Middle frontal gyrus (tissue), 1 donor: ENCODE measurements at regions not wholly inside any gene's neighbourhood (a gene's known extent, or its start where the extent isn't known, plus 50 kb on each side); places are given as distances from the start of the nearest gene placed in this dataset.
"Not testable (repeated sequence)": the region's sequence is repeated elsewhere in the genome, so short reads cannot be mapped to it uniquely, and the experiment has no call there.

Source experiments
- DNase-seq: peaks from one replicate; pipeline ENCODE4 v3.0.0-alpha.2; 2015; ENCODE audit warnings: low spot score; ENCODE audit errors: extremely low spot score

GRCh38 chr10:10047426-10047825 is 970.2 kb upstream of the CELF2 start:
- DNase-seq = no peak

DNA sequence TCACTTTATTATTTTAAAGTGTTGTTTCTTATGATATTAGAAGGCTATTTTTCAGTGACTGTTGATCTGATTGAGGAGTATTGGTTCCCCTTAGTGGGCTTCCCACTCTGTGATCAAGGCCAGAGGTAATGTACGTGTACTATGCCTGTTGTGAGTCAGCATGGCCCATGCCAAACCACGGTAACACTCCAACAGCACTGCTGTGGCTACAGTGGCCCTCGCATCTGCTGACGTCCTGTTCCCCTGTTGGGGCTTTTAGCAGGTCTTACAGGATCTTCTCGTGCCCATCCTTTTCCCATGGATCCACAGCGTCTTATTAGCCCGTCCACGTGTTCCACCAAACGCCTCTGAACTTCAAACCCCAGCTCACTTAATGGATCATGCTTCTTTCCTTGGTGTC is 964.6 kb upstream of the CELF2 start:
- no peak for DNase-seq

DNA sequence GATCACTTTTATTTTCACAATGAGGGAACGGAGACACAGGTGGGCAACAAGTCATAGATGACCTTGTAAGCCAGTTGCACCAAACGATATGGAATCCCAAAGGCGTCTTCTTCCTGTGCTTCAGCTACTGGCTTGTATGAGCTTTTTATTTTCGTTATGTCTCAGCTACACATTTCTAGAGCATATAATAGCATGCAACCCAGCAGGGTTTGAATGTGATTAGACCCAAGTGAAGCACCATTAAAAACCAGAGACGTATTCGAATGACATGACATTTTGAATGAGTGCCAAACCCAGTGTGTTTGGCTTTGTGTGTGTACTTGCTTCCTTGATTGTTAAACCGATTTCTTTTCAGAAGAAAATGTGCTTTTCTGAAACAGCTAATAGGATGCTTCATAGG is 963.2 kb upstream of the CELF2 start:
- no peak for DNase-seq

DNA sequence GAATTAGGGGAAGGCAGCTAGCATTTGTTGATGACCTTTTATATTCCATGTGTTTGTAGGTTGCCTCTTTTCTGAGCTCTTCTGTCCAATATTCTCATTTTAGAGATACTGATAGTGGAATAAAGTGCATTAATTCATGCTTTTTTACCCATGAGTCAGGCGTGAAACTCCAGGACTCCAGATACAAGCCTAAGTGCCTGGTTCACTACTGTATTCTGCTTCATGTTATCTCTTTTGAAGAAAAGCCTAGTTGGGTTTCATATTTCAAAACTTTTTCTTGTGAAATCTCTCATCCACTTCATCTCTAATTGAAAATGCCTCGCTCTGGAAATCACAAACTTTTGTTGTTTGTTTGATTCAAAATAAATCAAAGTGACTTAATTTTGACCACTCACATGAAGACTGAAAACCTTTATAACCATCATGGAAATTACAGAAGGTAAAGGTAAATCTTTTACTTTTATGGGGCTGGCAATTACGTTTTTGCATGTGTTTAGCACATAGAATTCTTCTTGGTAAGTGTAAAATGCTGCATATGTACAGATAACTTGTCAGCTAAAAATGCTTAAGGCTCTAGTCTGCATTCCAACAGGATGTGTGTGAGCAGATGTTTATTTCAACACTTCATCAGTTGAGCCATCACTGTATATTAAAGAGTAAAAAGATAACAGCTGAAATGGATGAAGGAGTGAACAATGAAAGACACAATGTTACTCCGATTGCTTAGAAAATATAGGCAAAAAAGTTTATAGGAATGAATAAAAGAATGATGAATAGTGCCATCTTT is 961.8 kb upstream of the CELF2 start:
- no peak for DNase-seq

GRCh38 chr10:10056961-10057360 is 960.7 kb upstream of the CELF2 start:
- no peak for DNase-seq

DNA sequence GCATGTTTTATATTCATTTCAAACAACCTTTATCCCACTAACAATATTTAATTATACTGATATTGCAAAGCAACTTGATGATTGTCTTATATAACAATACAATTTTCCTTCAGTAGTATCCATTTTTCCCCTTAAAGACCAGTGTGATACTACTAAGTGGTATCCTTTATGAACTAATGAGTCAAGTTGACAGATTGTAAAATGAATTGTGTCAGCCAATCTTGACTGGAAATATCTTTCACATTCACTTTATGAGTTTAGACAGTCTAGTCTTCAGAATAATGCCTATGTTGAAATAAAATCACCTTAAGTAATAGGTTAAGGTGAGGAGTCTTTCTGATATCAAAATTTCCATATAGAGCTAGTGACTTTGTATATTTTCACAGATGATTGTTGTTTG is 950.0 kb upstream of the CELF2 start:
- no peak for DNase-seq

DNA sequence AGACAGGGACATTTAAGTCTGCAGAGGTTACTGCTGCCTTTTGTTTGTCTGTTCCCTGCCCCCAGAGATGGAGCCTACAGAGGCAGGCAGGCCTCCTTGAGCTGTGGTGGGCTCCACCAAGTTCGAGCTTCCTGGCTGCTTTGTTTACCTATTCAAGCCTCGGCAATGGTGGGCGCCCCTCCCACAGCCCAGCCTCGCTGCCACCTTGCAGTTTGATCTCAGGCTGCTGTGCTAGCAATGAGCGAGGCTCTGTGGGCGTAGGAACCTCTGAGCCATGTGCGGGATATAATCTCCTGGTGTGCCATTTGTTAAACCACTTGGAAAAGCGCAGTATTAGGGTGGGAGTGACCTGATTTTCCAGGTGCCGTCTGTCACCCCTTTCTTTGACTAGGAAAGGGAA is 942.8 kb upstream of the CELF2 start:
- not testable (repeated sequence) for DNase-seq

DNA sequence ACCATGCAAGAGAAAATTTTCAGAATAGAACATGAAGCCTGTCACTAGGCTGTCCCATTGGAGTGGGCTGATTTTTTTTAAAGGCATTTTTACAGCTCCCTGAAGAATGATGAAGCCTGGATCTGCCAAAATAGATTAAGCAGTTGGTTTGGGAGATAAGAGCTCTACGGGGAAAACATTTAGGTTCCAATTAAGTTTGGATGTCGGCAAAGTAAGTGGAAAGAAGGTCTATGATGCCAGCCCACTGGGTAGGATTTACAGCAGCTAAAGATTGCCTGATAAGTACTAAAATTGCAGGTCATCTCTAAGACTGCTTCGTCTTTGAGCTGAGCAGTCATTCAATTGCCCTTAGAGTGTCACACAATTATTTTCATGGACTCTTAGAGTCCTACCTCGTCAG is 939.2 kb upstream of the CELF2 start:
- no peak for DNase-seq

GRCh38 chr10:10092581-10092980 is 925.1 kb upstream of the CELF2 start:
- DNase-seq = no peak

GRCh38 chr10:10093021-10093420 is 924.7 kb upstream of the CELF2 start:
- no peak for DNase-seq

DNA sequence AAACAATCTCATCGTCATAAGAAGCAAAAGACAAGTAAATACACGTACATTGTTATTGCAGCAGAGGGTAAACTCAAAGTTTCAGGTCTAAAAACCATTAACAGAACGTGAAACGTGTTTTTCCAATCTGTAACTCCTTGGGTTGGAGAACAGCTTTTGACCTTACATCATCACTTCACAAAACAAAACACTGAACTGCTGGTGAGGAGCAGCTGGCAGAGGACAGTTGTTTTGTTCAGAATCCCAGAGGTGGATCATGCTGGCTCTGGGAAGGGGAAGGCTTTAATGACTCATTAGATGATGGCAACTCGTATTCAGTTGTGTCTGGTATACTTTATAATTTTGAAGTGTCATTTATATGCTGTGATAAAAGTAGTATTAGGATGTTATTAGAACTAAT is 923.0 kb upstream of the CELF2 start:
- no peak for DNase-seq

- no peak for DNase-seq
Observed at GRCh38 chr10:10096296-10096695, 921.4 kb upstream of the CELF2 start.

- DNase-seq = no peak
Observed at GRCh38 chr10:10096898-10097297, 920.8 kb upstream of the CELF2 start.

DNA sequence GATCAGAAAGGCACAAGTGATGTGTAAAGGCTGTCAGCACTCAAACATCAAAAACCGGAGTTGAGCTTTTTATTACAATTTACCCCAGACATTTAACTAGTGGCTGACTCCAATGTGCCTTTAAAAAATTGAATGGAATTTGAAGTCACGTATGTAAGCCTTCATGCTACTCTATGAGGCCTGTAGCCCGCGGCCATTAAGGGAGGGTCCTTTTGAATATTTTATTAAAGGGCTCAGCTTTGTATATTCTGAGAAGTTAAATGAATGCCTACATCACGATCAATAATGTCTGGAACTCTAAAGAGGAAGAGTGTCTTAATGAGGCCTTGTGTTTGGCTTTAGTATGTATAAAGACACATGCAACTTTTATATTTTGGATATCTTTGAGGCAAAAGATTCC is 916.6 kb upstream of the CELF2 start:
- DNase-seq = no peak

DNA sequence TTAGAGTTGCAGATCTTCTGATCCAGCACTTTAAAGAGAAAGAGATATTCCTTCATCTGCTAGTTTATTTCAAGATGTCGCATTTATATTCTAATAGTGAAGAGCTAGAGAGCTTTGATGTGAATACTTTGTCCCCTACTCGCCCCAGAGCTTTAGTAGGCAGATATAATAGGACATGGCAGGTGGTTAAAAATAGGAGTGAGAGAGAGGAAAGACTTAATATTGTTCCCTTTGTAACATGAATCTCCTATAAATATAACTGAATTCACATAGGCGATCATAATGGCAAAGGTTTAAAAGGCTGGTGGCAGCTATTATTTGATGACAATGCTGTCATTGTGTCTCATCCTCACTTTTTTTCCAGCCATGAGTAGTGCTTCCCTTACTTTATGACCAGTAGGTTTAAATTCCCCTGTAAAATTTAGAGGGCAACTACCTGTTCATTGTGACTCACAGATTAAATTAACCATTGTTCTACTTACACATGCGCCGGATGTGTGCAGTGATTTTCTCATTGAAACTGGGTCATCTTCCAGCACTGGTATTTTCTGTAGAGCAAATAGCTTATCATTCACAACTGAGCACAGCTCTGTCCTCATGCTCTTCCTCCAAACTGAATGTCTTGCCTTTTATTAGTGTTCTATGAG is 906.7 kb upstream of the CELF2 start:
- DNase-seq = no peak

DNA sequence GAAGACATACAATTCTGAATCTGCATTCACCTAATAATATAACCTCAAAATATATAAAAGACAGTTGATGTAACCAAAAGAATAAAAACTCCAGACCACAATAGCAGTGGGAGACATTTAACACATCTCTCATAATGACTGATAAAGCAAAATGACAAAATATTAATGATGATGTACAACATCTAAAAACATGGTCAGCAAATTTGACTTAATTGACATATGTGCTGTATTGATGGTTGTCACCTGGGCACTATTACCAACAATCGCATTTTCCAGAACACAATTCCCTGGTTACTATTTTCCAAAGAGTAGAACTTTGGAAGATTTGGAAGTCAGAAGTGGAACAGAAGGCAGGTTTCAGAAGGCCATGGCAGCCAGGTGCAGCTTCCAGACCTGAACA is 899.5 kb upstream of the CELF2 start:
- no peak for DNase-seq

DNA sequence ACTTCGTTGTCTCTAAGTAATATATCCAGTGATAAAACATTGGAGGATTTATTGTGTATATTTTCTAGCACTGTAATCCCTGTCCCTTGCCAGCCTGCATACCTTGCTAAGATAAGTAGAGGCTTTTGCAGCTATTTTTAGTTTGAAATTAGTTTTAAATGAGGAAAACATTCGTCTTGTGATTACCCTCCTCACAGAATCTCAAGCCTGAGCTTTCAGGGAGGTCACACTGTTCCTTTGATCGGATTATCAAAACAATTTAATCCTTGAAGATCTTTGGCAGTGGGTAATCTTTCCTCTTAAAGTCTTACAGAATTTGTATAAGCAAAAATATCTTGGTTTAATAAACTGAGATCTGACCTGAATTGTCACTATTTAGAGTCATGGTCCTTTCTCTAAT is 897.0 kb upstream of the CELF2 start:
- no peak for DNase-seq

GRCh38 chr10:10125676-10126075 is 892.0 kb upstream of the CELF2 start:
- DNase-seq = no peak

DNA sequence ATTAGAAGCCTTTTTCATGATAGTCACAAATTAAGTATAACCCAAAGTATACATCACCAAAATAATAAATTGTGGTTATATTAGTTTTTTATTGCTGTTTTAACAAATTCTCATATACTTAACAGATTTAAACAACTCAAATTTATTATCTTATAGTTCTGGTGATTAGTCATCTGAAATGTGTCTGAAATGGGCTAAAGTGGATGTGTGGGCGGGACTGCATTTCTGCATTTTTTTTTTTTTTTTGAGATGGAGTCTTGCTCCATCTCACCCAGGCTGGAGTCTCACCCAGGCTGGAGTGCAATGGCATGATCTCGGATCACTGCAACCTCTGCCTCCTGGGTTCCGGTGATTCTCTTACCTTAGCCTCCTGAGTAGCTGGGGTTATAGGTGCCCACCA is 891.5 kb upstream of the CELF2 start:
- DNase-seq = no peak

DNA sequence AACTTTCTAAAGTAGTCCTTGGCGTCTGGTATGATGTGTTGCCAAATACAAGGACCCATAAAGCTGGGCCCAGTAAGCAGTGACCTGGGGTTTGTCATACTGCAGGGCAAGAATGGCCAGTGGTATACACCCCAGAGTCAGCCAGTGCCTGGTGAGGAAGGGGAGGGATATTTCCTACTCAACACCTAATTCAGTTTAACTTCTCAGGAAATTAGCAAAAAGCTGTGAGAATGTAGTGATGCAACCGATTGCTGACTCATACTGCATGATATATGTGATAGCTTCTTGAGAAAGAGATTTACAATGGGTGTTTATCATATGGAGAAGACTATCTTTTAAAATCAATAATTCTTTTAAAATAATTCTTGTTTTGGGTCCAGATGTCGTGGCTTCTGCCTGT is 889.3 kb upstream of the CELF2 start:
- DNase-seq = no peak

- DNase-seq = no peak
Observed at GRCh38 chr10:10130686-10131085, 887.0 kb upstream of the CELF2 start.

GRCh38 chr10:10132009-10132408 is 885.7 kb upstream of the CELF2 start:
- DNase-seq = no peak

DNA sequence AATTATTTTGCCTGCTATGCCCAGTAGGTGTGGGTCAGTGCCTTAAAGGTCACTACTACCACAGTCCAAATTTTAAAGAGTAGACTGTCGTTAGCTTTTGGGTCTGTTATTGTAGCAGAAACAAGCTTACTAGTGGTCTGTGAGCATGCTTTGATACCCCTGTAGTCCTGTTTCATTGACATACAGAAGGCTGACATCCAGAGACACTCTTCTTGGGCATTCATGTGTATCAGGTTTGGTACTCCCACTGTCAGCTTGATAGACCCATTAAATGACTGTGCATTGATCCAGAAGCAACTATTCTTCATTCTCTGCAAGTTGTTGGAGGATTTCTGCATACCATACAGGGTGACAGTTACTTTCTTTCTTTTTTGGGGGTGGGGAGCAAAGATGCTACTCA is 884.4 kb upstream of the CELF2 start:
- no peak for DNase-seq
